ENCODE measurements at regions not wholly inside any gene's neighbourhood (a gene's known extent, or its start where the extent isn't known, plus 50 kb on each side); places are given as distances from the start of the nearest gene placed in this dataset.
"Not testable (repeated sequence)": the region's sequence is repeated elsewhere in the genome, so short reads cannot be mapped to it uniquely, and the experiment has no call there.

DNA sequence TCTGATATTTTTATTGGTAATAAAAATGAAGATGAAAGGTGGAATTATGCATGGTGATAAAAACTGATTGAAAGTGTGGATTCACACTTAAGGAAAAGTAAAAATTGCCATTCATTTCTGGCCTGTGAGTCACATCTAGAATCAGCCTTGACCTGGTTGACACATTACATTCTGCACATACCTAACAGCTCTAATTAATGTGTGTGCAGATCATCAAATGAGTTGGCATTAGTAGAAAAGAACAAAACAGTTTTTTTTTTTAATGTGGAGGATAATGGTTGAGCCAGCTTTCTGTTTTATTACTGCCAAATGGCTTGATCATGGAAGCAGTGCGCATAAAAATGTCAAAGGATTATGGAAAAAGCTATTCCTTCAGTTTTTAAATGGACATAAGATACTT, 142.6 kb upstream of the TMEM196 start:
- H3K9me3 ChIP-seq (ENCODE audit: control insufficient read depth, low read length), result no peaks in the 10 kb centered on the region
- H3K27me3 ChIP-seq (replicated peaks; ENCODE audit: control insufficient read depth, insufficient read depth, low read length), result no peaks in the 10 kb centered on the region
- no peak overlapping the region for H3K4me3 ChIP-seq (ENCODE audit: low read length)
- no peaks in the 10 kb centered on the region for H3K36me3 ChIP-seq (ENCODE audit: control insufficient read depth, insufficient read depth, low read length, severe bottlenecking)
- DNase-seq (ENCODE audit: low read depth), result no peak
- peaks cover 46% of the 10 kb centered on the region for H3K4me1 ChIP-seq (ENCODE audit: control insufficient read depth, insufficient read depth, low read length)
- H3K9ac ChIP-seq (ENCODE audit: low read length), result peak overlapping the region; percentile 67

- Histone ChIP-seq H3K9me3 (ENCODE audit: control insufficient read depth, low read length) (no peaks in the 10 kb centered on the region), H3K4me3 (ENCODE audit: low read length) (no peak overlapping the region), H3K9ac (ENCODE audit: low read length) (peak overlapping the region; percentile 67), H3K36me3 (ENCODE audit: control insufficient read depth, insufficient read depth, low read length, severe bottlenecking) (no peaks in the 10 kb centered on the region), H3K4me1 (ENCODE audit: control insufficient read depth, insufficient read depth, low read length) (peaks cover 43% of the 10 kb centered on the region), H3K27me3 (replicated peaks; ENCODE audit: control insufficient read depth, insufficient read depth, low read length) (no peaks in the 10 kb centered on the region)
- no peak for DNase-seq (ENCODE audit: low read depth)
These were observed 142.2 kb upstream of the TMEM196 start for GRCh38 chr7:19915596-19915995.

DNA sequence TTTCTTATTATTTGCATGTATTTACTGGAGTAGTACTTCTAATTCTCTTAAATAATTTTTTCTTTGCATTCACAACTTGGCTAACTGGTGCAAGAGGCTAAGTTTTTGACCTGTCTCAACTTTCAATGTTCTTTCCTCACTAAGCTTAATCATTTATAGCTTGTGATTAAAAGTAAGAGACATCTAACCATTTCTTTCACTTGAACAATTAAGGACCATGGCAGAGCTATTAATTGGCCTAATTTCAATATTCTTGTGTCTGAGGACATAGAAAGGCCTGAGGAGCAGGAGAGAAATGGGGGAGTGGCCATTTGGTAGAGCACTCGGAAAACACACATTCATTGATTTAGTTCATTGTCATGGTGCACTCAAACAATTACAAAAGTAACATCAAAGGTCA, 141.4 kb upstream of the TMEM196 start:
- H3K4me1 ChIP-seq (ENCODE audit: control insufficient read depth, insufficient read depth, low read length), result peaks cover 35% of the 10 kb centered on the region
- no peak for DNase-seq (ENCODE audit: low read depth)
- H3K4me3 ChIP-seq (ENCODE audit: low read length), result no peak overlapping the region
- H3K27me3 ChIP-seq (replicated peaks; ENCODE audit: control insufficient read depth, insufficient read depth, low read length), result no peaks in the 10 kb centered on the region
- H3K9me3 ChIP-seq (ENCODE audit: control insufficient read depth, low read length), result peaks cover 5% of the 10 kb centered on the region
- H3K36me3 ChIP-seq (ENCODE audit: control insufficient read depth, insufficient read depth, low read length, severe bottlenecking), result no peaks in the 10 kb centered on the region
- no peak overlapping the region for H3K9ac ChIP-seq (ENCODE audit: low read length)

DNA sequence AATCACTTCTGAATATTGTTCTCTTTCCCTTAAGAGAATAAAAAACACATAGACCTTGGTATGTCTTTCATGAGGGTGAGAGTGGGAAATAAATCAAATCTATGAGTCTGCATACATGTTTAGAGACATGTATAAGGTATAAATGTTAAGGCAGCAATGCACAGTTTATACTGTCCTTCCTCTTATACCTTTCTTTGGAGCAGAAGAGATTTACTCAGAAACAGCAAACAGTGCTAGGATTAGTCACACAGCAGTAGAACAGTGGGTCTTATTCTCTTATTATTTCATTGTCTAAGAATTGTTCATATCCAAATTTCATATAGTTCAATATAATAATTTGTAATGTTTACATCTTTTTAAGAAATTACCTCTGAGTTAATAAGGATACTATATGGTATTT, 126.7 kb upstream of the TMEM196 start:
- no peaks in the 10 kb centered on the region for H3K36me3 ChIP-seq (ENCODE audit: control insufficient read depth, insufficient read depth, low read length, severe bottlenecking)
- no peaks in the 10 kb centered on the region for H3K27me3 ChIP-seq (replicated peaks; ENCODE audit: control insufficient read depth, insufficient read depth, low read length)
- no peak for DNase-seq (ENCODE audit: low read depth)
- H3K9ac ChIP-seq (ENCODE audit: low read length), result no peak overlapping the region
- H3K4me1 ChIP-seq (ENCODE audit: control insufficient read depth, insufficient read depth, low read length), result peaks cover 11% of the 10 kb centered on the region
- H3K4me3 ChIP-seq (ENCODE audit: low read length), result no peak overlapping the region
- H3K9me3 ChIP-seq (ENCODE audit: control insufficient read depth, low read length), result peaks cover 3% of the 10 kb centered on the region

DNA sequence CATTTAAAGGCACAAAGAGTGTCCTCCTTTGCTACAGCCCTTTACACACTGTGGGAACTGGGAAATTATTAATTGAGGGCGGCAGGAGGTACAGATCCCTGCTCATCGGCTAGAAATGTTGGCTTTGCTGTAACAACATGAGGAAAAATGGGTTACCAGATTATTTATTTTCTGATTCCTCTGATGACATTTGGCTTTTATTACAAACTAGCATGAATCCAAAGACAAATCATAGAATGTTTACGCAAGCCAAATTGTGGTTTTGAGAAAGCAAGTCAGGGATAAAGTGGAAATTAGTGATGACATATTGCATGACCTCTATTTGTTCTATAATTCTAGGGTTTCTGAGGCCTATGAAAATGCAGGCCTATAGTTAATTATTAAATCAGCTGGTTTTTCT, 126.1 kb upstream of the TMEM196 start:
- peak; percentile 53 for DNase-seq (ENCODE audit: low read depth)
- Histone ChIP-seq H3K36me3 (ENCODE audit: control insufficient read depth, insufficient read depth, low read length, severe bottlenecking) (no peaks in the 10 kb centered on the region), H3K4me1 (ENCODE audit: control insufficient read depth, insufficient read depth, low read length) (peaks cover 11% of the 10 kb centered on the region), H3K9ac (ENCODE audit: low read length) (no peak overlapping the region), H3K27me3 (replicated peaks; ENCODE audit: control insufficient read depth, insufficient read depth, low read length) (no peaks in the 10 kb centered on the region), H3K4me3 (ENCODE audit: low read length) (no peak overlapping the region), H3K9me3 (ENCODE audit: control insufficient read depth, low read length) (peaks cover 3% of the 10 kb centered on the region)

- not testable (repeated sequence) for H3K4me3 ChIP-seq (ENCODE audit: low read length); H3K27me3 ChIP-seq (replicated peaks; ENCODE audit: control insufficient read depth, insufficient read depth, low read length); DNase-seq (ENCODE audit: low read depth); H3K9ac ChIP-seq (ENCODE audit: low read length); H3K4me1 ChIP-seq (ENCODE audit: control insufficient read depth, insufficient read depth, low read length); H3K36me3 ChIP-seq (ENCODE audit: control insufficient read depth, insufficient read depth, low read length, severe bottlenecking); H3K9me3 ChIP-seq (ENCODE audit: control insufficient read depth, low read length)
These were observed 109.5 kb upstream of the TMEM196 start for GRCh38 chr7:19882893-19883292.

DNA sequence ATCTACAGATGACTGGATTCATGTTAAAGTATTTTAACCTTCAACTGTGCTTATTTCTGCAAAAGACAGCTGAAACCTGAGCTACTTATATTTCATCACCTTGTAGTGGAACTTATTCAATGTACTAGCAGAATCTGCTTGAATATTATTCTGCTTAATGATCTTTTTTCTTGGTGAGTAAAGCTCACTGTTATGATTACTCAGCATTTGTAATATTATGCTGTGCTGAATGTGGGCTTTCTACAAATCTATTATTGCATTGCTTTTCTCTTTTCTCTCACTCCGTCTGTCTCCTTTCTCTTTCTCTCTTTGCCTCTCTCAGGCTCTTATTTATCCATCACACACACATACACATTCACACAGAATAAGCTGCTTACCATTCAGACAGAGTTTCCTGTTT, 98.7 kb upstream of the TMEM196 start:
- Histone ChIP-seq H3K4me1 (ENCODE audit: control insufficient read depth, insufficient read depth, low read length) (no peaks in the 10 kb centered on the region), H3K36me3 (ENCODE audit: control insufficient read depth, insufficient read depth, low read length, severe bottlenecking) (no peaks in the 10 kb centered on the region), H3K4me3 (ENCODE audit: low read length) (no peak overlapping the region), H3K27me3 (replicated peaks; ENCODE audit: control insufficient read depth, insufficient read depth, low read length) (no peaks in the 10 kb centered on the region), H3K9ac (ENCODE audit: low read length) (no peak overlapping the region), H3K9me3 (ENCODE audit: control insufficient read depth, low read length) (no peaks in the 10 kb centered on the region)
- no peak for DNase-seq (ENCODE audit: low read depth)

- no peak overlapping the region for H3K9ac ChIP-seq (ENCODE audit: low read length)
- DNase-seq (ENCODE audit: low read depth), result no peak
- no peaks in the 10 kb centered on the region for H3K4me1 ChIP-seq (ENCODE audit: control insufficient read depth, insufficient read depth, low read length)
- no peak overlapping the region for H3K4me3 ChIP-seq (ENCODE audit: low read length)
- no peaks in the 10 kb centered on the region for H3K9me3 ChIP-seq (ENCODE audit: control insufficient read depth, low read length)
- no peaks in the 10 kb centered on the region for H3K36me3 ChIP-seq (ENCODE audit: control insufficient read depth, insufficient read depth, low read length, severe bottlenecking)
- no peaks in the 10 kb centered on the region for H3K27me3 ChIP-seq (replicated peaks; ENCODE audit: control insufficient read depth, insufficient read depth, low read length)
These were observed 97.7 kb upstream of the TMEM196 start for GRCh38 chr7:19871102-19871501.

- no peak for DNase-seq (ENCODE audit: low read depth)
- H3K27me3 ChIP-seq (replicated peaks; ENCODE audit: control insufficient read depth, insufficient read depth, low read length), result no peaks in the 10 kb centered on the region
- H3K36me3 ChIP-seq (ENCODE audit: control insufficient read depth, insufficient read depth, low read length, severe bottlenecking), result no peaks in the 10 kb centered on the region
- no peak overlapping the region for H3K9ac ChIP-seq (ENCODE audit: low read length)
- no peaks in the 10 kb centered on the region for H3K4me1 ChIP-seq (ENCODE audit: control insufficient read depth, insufficient read depth, low read length)
- H3K4me3 ChIP-seq (ENCODE audit: low read length), result no peak overlapping the region
- H3K9me3 ChIP-seq (ENCODE audit: control insufficient read depth, low read length), result no peaks in the 10 kb centered on the region
These were observed 96.6 kb upstream of the TMEM196 start for GRCh38 chr7:19869979-19870378.

DNA sequence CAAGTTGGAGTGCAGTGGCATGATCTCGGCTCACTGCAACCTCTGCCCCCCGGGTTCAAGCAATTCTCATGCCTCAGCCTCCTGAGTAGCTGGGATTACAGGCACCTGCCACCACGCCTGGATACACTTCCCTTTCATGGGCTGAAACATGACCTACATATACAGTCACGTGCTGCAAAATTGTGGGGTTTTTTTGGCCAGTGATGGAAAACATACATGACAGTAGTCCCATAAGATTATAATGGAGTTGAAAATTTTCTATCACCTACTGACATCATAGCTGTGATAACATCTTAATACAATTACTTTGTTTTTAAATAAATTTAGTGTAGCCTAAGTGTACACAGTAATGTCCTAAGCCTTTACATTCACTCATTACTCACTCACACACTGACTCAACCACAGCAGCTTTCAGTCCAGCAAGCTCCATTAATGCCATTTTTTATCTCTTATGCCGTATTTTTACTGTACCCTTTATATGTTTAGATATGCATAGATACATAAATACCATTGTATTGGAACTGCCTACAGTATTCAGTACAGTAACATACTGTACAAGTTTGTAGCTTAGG, 79.9 kb upstream of the TMEM196 start:
- peaks cover 3% of the 10 kb centered on the region for H3K9me3 ChIP-seq (ENCODE audit: control insufficient read depth, low read length)
- no peak overlapping the region for H3K4me3 ChIP-seq (ENCODE audit: low read length)
- H3K4me1 ChIP-seq (ENCODE audit: control insufficient read depth, insufficient read depth, low read length), result no peaks in the 10 kb centered on the region
- H3K36me3 ChIP-seq (ENCODE audit: control insufficient read depth, insufficient read depth, low read length, severe bottlenecking), result no peaks in the 10 kb centered on the region
- DNase-seq (ENCODE audit: low read depth), result no peak
- H3K9ac ChIP-seq (ENCODE audit: low read length), result no peak overlapping the region
- no peaks in the 10 kb centered on the region for H3K27me3 ChIP-seq (replicated peaks; ENCODE audit: control insufficient read depth, insufficient read depth, low read length)

DNA sequence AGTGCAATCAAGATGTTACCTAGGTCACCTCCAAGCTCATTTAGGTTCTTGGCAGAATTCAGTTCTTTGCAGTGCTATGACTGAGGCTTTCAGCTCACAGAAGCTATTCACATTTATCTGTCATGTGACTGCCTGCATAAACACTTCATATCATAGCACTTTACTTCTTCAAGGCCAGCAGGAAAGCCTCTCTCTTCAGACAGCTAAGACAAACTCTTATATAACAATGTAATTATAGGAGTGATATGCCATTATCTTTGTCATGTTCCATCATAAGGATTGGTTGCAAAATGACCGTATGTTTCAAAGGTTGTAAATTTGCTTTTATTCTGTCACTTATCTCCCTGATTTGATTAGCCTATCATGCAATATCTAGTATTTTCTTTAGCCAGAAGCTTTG, 78.8 kb upstream of the TMEM196 start:
- Histone ChIP-seq H3K9me3 (ENCODE audit: control insufficient read depth, low read length) (no peaks in the 10 kb centered on the region), H3K9ac (ENCODE audit: low read length) (no peak overlapping the region), H3K27me3 (replicated peaks; ENCODE audit: control insufficient read depth, insufficient read depth, low read length) (no peaks in the 10 kb centered on the region), H3K4me3 (ENCODE audit: low read length) (no peak overlapping the region), H3K4me1 (ENCODE audit: control insufficient read depth, insufficient read depth, low read length) (no peaks in the 10 kb centered on the region), H3K36me3 (ENCODE audit: control insufficient read depth, insufficient read depth, low read length, severe bottlenecking) (no peaks in the 10 kb centered on the region)
- DNase-seq (ENCODE audit: low read depth), result no peak

DNA sequence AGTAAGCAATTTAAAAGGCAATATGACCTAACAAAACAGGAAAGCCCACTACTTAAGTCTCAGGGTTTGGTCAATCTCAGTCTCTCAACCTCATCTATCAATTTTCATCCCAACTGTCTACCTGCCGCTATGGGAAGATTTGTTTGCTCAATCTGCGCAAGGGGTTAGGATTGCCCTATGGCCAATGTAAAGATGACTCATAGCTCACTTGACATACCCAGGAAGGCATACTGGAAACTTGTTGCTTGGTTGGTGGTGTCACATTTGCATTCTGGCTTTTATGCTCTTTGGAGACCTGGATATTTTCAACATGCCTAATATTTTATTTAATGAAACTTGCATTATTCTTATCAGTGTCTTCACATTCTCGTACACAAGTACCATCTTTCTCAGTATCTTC, 78.1 kb upstream of the TMEM196 start:
- H3K4me1 ChIP-seq (ENCODE audit: control insufficient read depth, insufficient read depth, low read length), result no peaks in the 10 kb centered on the region
- H3K9ac ChIP-seq (ENCODE audit: low read length), result no peak overlapping the region
- H3K36me3 ChIP-seq (ENCODE audit: control insufficient read depth, insufficient read depth, low read length, severe bottlenecking), result no peaks in the 10 kb centered on the region
- no peaks in the 10 kb centered on the region for H3K27me3 ChIP-seq (replicated peaks; ENCODE audit: control insufficient read depth, insufficient read depth, low read length)
- H3K4me3 ChIP-seq (ENCODE audit: low read length), result no peak overlapping the region
- no peaks in the 10 kb centered on the region for H3K9me3 ChIP-seq (ENCODE audit: control insufficient read depth, low read length)
- DNase-seq (ENCODE audit: low read depth), result no peak

Measured in adipocyte (in vitro differentiated cells).